SU-DHL-6 (cell line): ENCODE measurements at regions not wholly inside any gene's neighbourhood (a gene's known extent, or its start where the extent isn't known, plus 50 kb on each side); places are given as distances from the start of the nearest gene placed in this dataset.

Experiments
- EZH2phosphoT487 ChIP-seq: fragments of 200-600 bp; sonication (generic), shearing (Covaris generic); conservative IDR thresholded peaks from 2 replicates; pipeline ENCODE4 v1.6.1; 2018; ENCODE audit warnings: mild to moderate bottlenecking, antibody characterized with exemption, low read length, moderate library complexity, mixed read lengths
- TF ChIP-seq, protein P1 (sequence below): fragments of 200-600 bp; sonication (generic); IDR thresholded peaks from one replicate; pipeline ENCODE4 v1.5.1; 2017; ENCODE audit warnings: antibody characterized with exemption, mild to moderate bottlenecking, low read length, moderate library complexity; ENCODE audit not compliant: insufficient read depth, poor library complexity, severe bottlenecking

DNA sequence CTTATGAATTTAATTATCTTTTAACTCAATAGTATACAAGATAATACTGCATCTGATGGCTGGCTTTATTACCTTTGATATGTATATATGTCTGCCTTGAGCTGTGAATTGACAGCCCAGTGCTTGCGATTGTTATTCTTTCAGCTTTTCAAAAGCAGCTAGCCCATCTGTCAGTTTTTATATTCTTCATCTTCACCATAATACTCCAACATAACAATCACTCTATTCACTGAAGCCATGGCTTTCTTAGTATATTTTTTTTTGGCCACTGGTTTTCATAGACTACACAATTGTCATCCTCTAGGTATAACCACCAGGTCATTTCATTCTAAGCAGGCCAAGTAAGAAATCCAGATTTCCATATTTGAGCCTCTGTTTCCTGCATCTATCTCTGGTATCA, 1026.1 kb downstream of the FSCB start:
- TF ChIP-seq, protein P1, sequence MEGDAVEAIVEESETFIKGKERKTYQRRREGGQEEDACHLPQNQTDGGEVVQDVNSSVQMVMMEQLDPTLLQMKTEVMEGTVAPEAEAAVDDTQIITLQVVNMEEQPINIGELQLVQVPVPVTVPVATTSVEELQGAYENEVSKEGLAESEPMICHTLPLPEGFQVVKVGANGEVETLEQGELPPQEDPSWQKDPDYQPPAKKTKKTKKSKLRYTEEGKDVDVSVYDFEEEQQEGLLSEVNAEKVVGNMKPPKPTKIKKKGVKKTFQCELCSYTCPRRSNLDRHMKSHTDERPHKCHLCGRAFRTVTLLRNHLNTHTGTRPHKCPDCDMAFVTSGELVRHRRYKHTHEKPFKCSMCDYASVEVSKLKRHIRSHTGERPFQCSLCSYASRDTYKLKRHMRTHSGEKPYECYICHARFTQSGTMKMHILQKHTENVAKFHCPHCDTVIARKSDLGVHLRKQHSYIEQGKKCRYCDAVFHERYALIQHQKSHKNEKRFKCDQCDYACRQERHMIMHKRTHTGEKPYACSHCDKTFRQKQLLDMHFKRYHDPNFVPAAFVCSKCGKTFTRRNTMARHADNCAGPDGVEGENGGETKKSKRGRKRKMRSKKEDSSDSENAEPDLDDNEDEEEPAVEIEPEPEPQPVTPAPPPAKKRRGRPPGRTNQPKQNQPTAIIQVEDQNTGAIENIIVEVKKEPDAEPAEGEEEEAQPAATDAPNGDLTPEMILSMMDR: no peak
- TF ChIP-seq EZH2phosphoT487: no peak
